Esophagus muscularis mucosa (tissue), 4 donors: ENCODE measurements at regions not wholly inside any gene's neighbourhood (a gene's known extent, or its start where the extent isn't known, plus 50 kb on each side); places are given as distances from the start of the nearest gene placed in this dataset.

ENCODE experiments used
- EP300 ChIP-seq: sonication (generic); formaldehyde crosslinking; IDR thresholded peaks from one replicate; pipeline ENCODE4 v1.6.1; 2017; ENCODE audit warnings: antibody characterized with exemption
- POLR2A ChIP-seq: fragments of 450-650 bp; IDR thresholded peaks from one replicate; pipeline ENCODE4 v1.6.1; 2017; ENCODE audit warnings: antibody characterized with exemption, moderate library complexity, mild to moderate bottlenecking, low read depth
- POLR2AphosphoS5 ChIP-seq, 2 donors: sonication (generic); formaldehyde crosslinking; IDR thresholded peaks; one replicate each; pipeline ENCODE4 v1.6.1; 2017; ENCODE audit warnings: antibody characterized with exemption in 2 of 2
- TF ChIP-seq, protein P1 (sequence below), 3 experiments: fragments of 200-600 bp in 2 of 3; fragments of 450-650 bp in 1 of 3; sonication (generic) in 2 of 3; IDR thresholded peaks; one replicate each; pipeline ENCODE4 v1.5.1; 2017 to 2019; ENCODE audit warnings: antibody characterized with exemption in 3 of 3, mild to moderate bottlenecking in 2 of 3, moderate library complexity in 1 of 3

DNA sequence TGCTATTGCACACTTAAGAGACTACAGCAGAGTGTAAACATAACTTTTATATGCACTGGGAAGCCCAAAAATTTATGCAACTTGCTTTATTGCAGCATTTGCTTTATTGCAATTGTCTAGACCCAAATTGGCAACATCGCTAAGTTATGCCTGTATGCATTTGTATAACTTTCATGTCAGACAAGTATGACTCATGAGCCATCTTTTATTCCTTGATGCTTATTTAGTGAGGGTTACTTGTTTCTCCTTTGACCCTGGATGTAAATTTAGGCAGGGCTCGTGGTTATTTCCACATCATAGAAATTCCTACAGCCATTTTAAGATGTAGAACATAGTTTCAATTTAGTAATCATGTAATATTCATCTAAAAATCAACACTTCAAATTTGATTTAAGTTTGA is 130.3 kb upstream of the LY86 start:
- TF ChIP-seq, protein P1, sequence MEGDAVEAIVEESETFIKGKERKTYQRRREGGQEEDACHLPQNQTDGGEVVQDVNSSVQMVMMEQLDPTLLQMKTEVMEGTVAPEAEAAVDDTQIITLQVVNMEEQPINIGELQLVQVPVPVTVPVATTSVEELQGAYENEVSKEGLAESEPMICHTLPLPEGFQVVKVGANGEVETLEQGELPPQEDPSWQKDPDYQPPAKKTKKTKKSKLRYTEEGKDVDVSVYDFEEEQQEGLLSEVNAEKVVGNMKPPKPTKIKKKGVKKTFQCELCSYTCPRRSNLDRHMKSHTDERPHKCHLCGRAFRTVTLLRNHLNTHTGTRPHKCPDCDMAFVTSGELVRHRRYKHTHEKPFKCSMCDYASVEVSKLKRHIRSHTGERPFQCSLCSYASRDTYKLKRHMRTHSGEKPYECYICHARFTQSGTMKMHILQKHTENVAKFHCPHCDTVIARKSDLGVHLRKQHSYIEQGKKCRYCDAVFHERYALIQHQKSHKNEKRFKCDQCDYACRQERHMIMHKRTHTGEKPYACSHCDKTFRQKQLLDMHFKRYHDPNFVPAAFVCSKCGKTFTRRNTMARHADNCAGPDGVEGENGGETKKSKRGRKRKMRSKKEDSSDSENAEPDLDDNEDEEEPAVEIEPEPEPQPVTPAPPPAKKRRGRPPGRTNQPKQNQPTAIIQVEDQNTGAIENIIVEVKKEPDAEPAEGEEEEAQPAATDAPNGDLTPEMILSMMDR (IDR thresholded peaks at IDR 0.05), result no peak
- no peak for TF ChIP-seq POLR2A
- no peak for TF ChIP-seq POLR2AphosphoS5 (IDR thresholded peaks at IDR 0.05)
- TF ChIP-seq EP300, result no peak
